PC-9 (cell line): ENCODE measurements at regions not wholly inside any gene's neighbourhood (a gene's known extent, or its start where the extent isn't known, plus 50 kb on each side); places are given as distances from the start of the nearest gene placed in this dataset.

Experiments used
- BruUV-seq: library from RNA; stranded (reverse); fragments of 400-500 nt; replicated peaks from 2 replicates; lab custom pipeline; 2021; lab: Mats Ljungman, UMichigan
- CTCF ChIA-PET: fragments of 300-600 bp; sonication (Branson Sonifier 250); formaldehyde crosslinking; loops from one replicate; lab custom pipeline; 2022; ENCODE audit warnings: antibody characterized with exemption; lab: Charles Lee
- POLR2A ChIA-PET: fragments of 300-600 bp; sonication (Branson Sonifier 250); formaldehyde crosslinking; loops from one replicate; lab custom pipeline; 2022; ENCODE audit warnings: antibody characterized with exemption; ENCODE audit not compliant: unreplicated experiment; lab: Charles Lee
- DNase-seq, 2 experiments: peaks; one replicate each; pipeline versions ENCODE4 v3.0.0 to v3.0.0-alpha.2; 2015 to 2022; ENCODE audit warnings: mixed read lengths in 1 of 2
- H2AFZ ChIP-seq: fragments of 200-600 bp; sonication (generic); 2 replicates; pipeline ENCODE4 v1.8.1; 2017; ENCODE audit warnings: antibody characterized with exemption
- H3F3A ChIP-seq: fragments of 200-600 bp; sonication (generic); 2 replicates; pipeline ENCODE4 v1.8.1; 2017; ENCODE audit warnings: antibody characterized with exemption, mild to moderate bottlenecking, low read depth; ENCODE audit not compliant: insufficient read depth
- H3K27ac ChIP-seq: fragments of 200-600 bp; sonication (generic); 2 replicates; pipeline ENCODE4 v1.6.1; 2016; ENCODE audit warnings: mixed run types
- H3K27me3 ChIP-seq: fragments of 200-600 bp; sonication (generic); 2 replicates; pipeline ENCODE4 v1.6.1; 2016; ENCODE audit warnings: low read depth, mixed run types; ENCODE audit not compliant: insufficient read depth
- H3K36me3 ChIP-seq: fragments of 200-600 bp; sonication (generic); 2 replicates; pipeline ENCODE4 v1.6.1; 2016; ENCODE audit warnings: low read depth, mixed run types
- H3K4me1 ChIP-seq: fragments of 200-600 bp; sonication (generic); replicated peaks from 2 replicates; pipeline ENCODE4 v1.6.1; 2016; ENCODE audit warnings: mixed run types; ENCODE audit not compliant: insufficient read depth
- H3K4me2 ChIP-seq: fragments of 200-600 bp; sonication (generic); 2 replicates; pipeline ENCODE4 v1.6.1; 2017; ENCODE audit warnings: mixed run types
- H3K4me3 ChIP-seq: fragments of 200-600 bp; sonication (generic); 2 replicates; pipeline ENCODE4 v1.6.1; 2016; ENCODE audit warnings: mixed run types
- H3K79me2 ChIP-seq: fragments of 200-600 bp; sonication (generic); 2 replicates; pipeline ENCODE4 v1.6.1; 2017; ENCODE audit warnings: low read depth, mixed run types
- H3K9me2 ChIP-seq: fragments of 200-600 bp; sonication (generic); 2 replicates; pipeline ENCODE4 v1.8.1; 2017; ENCODE audit warnings: mild to moderate bottlenecking; ENCODE audit not compliant: insufficient read depth
- H3K9me3 ChIP-seq: fragments of 200-600 bp; sonication (generic); 2 replicates; pipeline ENCODE4 v1.8.1; 2016; ENCODE audit warnings: low read depth; ENCODE audit not compliant: insufficient read depth
- H4K20me1 ChIP-seq: fragments of 200-600 bp; sonication (generic); 2 replicates; pipeline ENCODE4 v1.8.1; 2017; ENCODE audit not compliant: insufficient read depth
- EZH2 ChIP-seq: fragments of 200-600 bp; sonication (generic); IDR thresholded peaks from 2 replicates; pipeline ENCODE4 v1.8.0; 2017; ENCODE audit warnings: antibody characterized with exemption, low read depth
- intact Hi-C: fragments of 100-400 bp; cut with micrococcal nuclease; formaldehyde crosslinking; loops from one replicate; pipeline ENCODE4 v1.10.0; 2022; ENCODE audit not compliant: unreplicated experiment
- TF ChIP-seq, protein P1 (sequence below): fragments of 200-600 bp; sonication (generic); conservative IDR thresholded peaks from 2 replicates; pipeline ENCODE4 v1.6.1; 2017; ENCODE audit warnings: mixed run types, antibody characterized with exemption, mild to moderate bottlenecking, moderate library complexity

DNA sequence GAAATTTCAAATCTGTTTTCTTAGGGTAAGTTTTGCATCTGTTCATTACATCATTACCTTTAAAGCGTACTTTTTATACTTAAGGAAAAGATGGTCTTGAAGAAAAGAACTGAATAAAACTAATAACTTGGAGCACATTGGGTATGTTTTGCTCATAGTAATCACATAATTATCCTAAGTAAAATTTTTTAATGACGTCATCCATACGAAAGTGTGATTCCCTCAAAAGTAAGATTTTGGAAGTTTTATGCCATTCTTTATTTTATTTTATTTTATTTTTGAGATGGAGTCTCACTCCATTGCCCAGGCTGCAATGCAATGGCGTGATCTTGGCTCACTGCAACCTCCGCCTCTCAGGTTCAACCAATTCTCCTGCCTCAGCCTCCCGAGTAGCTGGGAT is 1516.6 kb upstream of the TENM3 start:
- H3K36me3 ChIP-seq: no peaks in the 10 kb centered on the region
- H3K27ac ChIP-seq: no peak overlapping the region
- H3K4me3 ChIP-seq: no peak overlapping the region
- H3K4me1 ChIP-seq: no peaks in the 10 kb centered on the region
- H3K79me2 ChIP-seq: no peaks in the 10 kb centered on the region
- H3K4me2 ChIP-seq: no peak overlapping the region
- no peak for TF ChIP-seq EZH2
- TF ChIP-seq, protein P1, sequence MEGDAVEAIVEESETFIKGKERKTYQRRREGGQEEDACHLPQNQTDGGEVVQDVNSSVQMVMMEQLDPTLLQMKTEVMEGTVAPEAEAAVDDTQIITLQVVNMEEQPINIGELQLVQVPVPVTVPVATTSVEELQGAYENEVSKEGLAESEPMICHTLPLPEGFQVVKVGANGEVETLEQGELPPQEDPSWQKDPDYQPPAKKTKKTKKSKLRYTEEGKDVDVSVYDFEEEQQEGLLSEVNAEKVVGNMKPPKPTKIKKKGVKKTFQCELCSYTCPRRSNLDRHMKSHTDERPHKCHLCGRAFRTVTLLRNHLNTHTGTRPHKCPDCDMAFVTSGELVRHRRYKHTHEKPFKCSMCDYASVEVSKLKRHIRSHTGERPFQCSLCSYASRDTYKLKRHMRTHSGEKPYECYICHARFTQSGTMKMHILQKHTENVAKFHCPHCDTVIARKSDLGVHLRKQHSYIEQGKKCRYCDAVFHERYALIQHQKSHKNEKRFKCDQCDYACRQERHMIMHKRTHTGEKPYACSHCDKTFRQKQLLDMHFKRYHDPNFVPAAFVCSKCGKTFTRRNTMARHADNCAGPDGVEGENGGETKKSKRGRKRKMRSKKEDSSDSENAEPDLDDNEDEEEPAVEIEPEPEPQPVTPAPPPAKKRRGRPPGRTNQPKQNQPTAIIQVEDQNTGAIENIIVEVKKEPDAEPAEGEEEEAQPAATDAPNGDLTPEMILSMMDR: no peak
- no peak for DNase-seq
- POLR2A ChIA-PET: no interaction called here
- CTCF ChIA-PET: no interaction called here
- no peaks in the 10 kb centered on the region for H3K27me3 ChIP-seq
- H2AFZ ChIP-seq: no peak overlapping the region
- no TSS peak for BruUV-seq
- intact Hi-C loops: no loop called here
- no peaks in the 10 kb centered on the region for H3K9me3 ChIP-seq
- no peaks in the 10 kb centered on the region for H3F3A ChIP-seq
- H4K20me1 ChIP-seq: no peaks in the 10 kb centered on the region
- no peaks in the 10 kb centered on the region for H3K9me2 ChIP-seq

DNA sequence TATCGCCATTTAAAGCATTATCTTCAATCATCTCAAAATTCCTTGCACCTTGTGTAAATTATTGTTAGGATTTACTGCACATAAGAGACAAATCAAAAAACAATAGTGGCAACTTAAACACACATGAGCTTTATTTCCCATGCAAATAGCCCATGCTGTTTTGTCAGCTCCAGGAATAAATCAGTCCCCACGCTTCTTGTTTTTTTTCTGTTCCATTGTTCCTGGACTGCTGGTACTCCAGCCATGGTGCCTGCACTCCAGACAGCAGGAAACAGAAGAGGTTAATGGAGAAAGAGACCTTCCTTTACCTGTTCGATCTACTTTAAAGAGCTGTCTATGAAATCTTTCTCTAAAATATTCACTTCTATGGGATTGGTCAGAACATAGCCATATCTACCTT is 1515.7 kb upstream of the TENM3 start:
- BruUV-seq: no TSS peak
- H3K79me2 ChIP-seq: no peaks in the 10 kb centered on the region
- H3K4me3 ChIP-seq: no peak overlapping the region
- TF ChIP-seq EZH2: no peak
- TF ChIP-seq, protein P1: no peak
- ChIA-PET CTCF (no interaction called here), POLR2A (no interaction called here)
- no peaks in the 10 kb centered on the region for H3K27me3 ChIP-seq
- no peaks in the 10 kb centered on the region for H3K9me3 ChIP-seq
- no peak overlapping the region for H2AFZ ChIP-seq
- H3K27ac ChIP-seq: no peak overlapping the region
- DNase-seq: no peak
- H3K4me2 ChIP-seq: no peak overlapping the region
- no peaks in the 10 kb centered on the region for H3K36me3 ChIP-seq
- no peaks in the 10 kb centered on the region for H4K20me1 ChIP-seq
- no peaks in the 10 kb centered on the region for H3F3A ChIP-seq
- intact Hi-C loops: no loop called here
- no peaks in the 10 kb centered on the region for H3K9me2 ChIP-seq
- no peaks in the 10 kb centered on the region for H3K4me1 ChIP-seq

DNA sequence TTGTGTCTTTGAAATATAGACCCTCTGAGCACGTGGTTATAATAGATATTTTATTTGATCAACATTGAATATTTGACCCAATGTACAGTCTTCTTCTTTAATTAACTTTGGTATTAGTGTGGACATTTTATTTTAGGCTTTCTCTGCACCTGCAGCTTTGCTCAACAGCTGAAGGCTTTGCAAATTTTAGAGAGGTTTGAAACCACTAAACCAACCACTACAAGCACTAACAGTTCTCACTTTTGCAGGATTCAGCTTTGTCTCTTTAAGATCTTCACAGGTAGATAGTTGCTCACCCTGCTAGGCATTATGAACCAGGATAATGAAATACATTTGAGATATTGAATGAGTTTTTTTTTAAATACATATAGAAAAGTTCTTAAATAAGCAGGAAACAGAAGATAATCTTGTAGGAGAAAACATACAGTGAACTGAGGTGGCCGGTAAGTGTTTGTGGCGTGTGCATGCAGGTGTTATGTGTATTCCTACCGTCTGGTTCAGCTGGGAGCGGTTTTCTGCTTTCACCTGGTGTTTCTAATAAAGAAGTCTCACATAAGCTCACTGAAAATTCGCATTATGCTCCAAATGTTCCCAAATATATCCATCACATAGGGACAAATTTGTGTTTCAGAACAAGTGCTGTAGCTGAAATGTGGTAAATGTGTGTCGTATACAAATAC is 1508.3 kb upstream of the TENM3 start:
- TF ChIP-seq, protein P1: no peak
- TF ChIP-seq EZH2: no peak
- Histone ChIP-seq H3K79me2 (no peaks in the 10 kb centered on the region), H3K4me1 (no peaks in the 10 kb centered on the region), H3F3A (no peaks in the 10 kb centered on the region), H3K27me3 (no peaks in the 10 kb centered on the region), H3K27ac (no peak overlapping the region), H3K36me3 (no peaks in the 10 kb centered on the region), H2AFZ (no peak overlapping the region), H3K9me3 (no peaks in the 10 kb centered on the region), H3K4me3 (no peak overlapping the region), H3K4me2 (no peak overlapping the region), H4K20me1 (no peaks in the 10 kb centered on the region), H3K9me2 (no peaks in the 10 kb centered on the region)
- BruUV-seq: no TSS peak
- intact Hi-C loops: no loop called here
- DNase-seq: no peak
- POLR2A ChIA-PET: no interaction called here
- CTCF ChIA-PET: no interaction called here
